Stimulated activated CD8-positive, alpha-beta memory T cell treated with anti-CD3 and anti-CD28 coated beads, Interleukin-7, amount 100 ng/mL, for 1 hour (primary cell): ENCODE measurements at regions not wholly inside any gene's neighbourhood (a gene's known extent, or its start where the extent isn't known, plus 50 kb on each side); places are given as distances from the start of the nearest gene placed in this dataset.

ENCODE experiments used
- DNase-seq, 2 donors: peaks; one replicate each; pipeline ENCODE4 v3.0.0-alpha.2; 2020; ENCODE audit warnings: low read depth in 2 of 2

DNA sequence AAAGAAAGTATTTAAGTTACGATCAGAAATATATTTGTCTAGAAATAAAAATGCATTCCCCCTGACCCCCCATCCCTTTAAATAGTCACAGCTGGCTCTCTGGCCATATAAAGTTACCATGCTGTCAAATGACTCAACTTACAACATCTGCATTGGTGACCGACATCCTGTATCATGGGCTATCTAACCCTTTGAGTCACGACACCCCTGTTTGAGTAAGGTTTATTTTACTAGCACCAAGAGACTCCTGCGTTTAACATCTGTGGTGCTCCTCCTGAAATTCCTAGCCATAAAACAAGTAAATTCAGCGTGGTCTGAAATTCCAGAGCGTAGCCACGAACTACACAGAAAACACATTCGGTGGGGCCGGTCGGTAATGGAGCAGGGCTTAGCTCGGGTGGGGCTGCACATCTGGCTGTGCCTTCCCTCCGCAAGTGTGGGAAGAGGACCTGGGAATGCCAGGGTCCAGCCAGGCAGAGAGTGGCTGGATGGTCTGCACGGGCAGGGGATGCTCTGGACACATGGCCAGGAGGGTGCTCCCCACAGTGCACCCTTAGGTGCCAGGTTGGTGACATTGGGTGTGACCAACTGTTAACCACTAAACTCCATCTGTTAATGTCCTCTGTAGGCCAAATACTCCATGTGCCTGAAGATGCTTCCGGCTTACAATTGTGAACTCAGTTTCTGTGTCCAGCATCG, 53.0 kb upstream of the CLDN14 start:
- DNase-seq: no peak

DNA sequence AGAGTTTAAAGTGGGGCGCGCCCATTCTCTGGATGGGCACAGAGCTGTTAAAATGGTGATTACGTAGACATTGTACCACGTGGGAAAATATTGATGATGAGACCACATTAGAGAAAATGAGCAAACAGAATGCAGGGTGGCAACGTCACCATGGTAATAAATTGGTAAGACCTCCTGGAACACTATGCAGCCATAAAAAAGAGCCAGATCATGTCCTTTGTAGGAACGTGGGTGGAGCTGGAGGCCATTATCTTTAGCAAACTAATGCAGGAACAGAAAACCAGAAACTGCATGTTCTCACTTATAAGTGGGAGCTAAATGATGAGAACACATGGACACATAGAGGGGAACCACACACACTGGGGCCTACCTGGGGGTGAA, 53.5 kb upstream of the CLDN14 start:
- DNase-seq: no peak

DNA sequence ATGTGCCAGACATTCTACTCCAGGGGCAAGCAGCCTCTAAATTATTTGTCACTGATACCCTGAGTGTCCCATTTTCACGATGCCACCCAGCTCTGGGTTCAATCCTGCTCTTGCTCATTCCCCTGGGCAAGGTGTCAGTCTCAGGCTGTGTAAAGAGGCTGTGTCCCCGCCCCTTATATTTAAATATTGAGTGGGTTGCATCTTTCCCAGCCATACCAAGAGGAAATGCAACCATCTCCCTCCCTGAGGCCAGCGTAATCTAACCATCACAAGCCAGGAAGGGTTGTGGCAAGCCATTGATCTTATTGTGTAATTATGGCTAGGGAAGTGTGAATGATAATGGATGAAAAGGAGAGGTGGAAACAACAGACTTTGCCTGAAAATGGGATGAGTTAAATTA, 54.7 kb upstream of the CLDN14 start:
- DNase-seq: no peak

DNA sequence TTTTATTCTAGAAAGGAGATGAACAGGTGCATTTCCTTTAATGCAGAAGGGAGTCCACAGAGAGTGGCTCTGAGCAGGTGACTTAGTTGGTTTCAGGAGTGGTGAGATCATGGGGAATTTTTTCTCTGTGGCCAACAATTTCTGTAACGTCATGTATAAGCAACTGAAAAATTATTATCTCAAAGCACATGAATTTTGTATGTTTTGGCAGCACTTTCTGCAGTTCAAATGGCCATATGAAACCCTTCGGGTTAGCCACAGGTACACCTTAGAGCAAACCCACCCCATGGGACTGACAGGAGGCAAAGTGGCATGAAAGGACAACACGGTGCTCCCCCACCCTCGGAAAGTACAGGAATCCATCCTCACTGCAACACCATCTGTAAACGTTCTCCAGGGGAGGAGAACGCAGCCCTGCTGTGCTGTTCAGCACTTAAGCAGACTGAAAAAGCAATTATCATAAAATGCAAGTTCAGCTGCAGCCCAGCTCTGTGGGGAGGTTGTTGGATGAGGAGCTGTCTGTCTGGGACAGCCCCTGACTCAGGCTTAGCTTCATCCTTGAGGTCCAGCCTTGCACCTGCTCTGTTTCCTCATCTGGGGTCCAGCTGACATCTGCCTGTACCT, 55.8 kb upstream of the CLDN14 start:
- no peak for DNase-seq

DNA sequence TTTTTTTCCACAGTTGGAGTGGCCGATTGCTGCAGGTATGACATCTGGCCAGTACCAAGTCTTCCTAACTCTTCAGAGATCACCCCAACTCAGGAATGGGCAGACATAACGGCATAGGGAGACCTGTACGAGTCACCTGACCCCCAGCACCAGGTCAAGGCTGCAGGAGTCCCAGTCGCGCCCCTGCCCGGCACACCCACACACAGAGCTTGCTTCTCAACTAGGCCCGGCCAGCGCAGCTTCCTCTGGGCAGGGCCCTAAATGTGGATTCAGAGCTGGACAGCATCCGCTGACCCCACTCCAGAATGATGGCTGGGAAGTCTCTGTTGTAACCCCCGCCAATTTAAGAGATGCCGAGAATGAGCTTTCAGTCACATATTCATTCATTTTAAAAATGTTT, 58.8 kb upstream of the CLDN14 start:
- DNase-seq: no peak

DNA sequence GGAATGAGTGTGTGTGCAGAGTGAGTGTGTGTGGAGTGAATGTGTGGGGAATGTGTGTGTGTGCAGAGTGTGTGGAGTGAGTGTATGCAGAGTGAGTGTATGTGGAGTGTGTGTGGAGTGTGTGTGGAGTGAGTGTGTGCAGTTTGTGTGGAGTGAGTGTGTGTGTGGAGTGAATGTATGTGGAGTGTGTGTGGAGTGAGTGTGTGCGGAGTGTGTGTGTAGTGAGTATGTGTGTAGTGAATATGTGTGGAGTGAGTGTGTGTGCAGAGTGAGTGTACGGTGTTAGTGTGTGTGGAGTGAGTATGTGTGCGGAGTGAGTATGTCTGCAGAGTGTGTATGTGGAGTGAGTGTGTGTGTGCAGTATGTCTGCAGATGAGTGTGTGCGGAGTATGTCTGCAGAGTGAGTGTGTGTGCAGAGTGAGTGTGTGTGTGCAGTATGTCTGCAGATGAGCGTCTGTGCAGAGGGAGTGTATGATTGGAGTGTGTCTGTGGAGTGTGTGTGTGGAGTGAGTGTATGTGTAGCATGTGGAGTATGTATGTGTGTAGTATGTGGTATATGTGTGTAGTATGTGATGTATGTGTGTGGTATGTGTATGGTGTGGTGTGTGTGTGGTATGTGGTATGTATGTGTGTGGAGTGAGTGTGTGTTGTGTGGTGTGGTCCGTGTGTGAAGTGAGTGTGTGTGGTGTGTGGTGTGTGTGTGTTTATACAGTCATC, 59.7 kb upstream of the CLDN14 start:
- DNase-seq: no peak

DNA sequence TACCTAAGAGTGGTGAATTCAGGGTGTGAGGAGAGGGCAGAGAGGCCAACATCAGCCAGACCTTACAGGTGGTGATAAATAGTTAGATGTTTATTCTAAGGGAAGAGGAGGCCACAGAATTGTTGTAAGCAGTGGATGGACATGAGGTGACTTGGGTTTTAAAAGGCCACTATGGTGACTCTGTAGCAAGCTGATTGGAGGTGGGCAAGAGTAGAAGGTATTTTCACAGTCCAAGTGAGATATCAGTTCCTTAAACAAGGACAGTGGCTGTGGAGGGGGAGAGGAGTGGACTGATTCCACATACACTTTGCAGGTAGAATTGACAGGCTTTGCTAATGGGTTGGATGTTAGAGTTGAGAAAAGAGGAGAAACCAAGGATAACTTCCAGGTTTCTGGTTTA, 60.8 kb upstream of the CLDN14 start:
- DNase-seq: no peak

DNA sequence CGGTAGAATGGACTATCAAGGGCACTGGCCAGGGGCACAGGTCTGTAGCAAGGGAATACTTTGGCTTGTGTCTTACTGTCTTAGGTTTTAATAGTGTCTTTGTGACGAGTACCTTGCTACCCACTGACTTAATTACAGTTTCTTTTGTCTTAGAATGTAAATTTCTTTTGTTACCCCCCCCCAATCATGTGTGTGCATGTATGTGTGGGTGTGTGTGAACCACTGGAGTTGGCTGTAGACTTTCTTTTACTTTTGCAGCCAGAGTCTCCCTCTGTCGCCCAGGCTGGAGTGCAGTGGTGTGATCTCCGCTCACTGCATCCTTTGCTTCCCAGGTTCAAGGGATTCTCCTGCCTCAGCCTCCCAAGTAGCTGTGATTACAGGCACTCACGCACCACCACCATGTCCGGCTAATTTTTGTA, 61.8 kb upstream of the CLDN14 start:
- no peak for DNase-seq

DNA sequence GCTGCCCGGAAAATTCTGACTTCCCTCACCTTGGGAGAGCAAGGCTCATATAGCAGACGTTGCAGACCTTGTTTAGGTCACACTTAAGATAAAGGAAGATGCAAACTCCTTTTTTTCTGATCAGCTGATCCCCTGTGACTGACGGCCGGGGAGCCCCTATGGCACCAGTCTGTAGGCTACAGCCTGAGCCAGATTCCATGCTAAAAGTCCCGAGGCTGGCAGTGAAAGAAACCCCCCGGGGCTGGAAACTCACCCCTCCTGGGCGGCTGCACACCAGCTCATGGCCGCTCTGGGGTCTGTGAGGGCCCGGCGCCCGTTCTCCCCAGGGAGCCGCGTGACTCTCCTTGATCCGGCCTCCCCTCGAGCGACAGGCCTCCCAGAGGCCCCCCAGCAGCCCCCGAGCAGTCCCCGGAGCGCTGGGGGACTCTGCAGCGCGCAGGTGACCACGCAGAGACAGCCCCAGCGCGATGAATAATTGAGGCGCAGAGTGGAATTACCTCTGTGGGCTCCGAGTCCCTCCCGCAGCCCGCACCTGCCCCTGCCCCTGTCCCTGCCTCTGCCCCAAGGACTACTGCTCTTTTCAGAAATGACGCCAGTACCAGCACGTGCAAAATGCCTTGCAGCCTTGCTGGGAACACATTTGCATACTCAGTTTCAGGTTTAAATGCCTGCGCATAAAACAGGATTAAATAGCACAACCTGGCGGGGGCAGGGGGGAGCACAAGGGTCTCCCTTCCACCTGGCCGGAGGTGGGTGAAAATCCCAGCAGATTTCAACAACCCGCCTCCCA, 62.6 kb upstream of the CLDN14 start:
- DNase-seq: no peak

DNA sequence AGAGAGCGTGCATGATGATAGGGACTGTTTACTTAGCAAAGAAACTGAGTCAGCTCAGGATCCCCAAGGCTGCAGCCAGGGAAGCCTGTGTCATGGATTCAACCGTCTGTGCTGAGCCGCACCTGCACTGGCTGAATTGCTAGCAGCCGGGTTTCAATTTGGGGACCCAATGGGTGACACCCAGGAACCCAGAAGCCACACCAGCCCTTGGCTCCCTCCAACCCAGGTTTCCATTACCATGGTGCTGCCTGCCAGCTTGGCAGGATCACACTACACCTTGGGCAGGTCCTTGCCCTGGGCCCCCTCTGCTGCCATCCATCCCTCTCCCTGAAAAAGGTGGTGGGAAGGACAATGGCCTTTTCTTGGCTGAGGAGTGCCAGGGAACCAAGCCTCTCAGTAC, 64.0 kb upstream of the CLDN14 start:
- DNase-seq: no peak

DNA sequence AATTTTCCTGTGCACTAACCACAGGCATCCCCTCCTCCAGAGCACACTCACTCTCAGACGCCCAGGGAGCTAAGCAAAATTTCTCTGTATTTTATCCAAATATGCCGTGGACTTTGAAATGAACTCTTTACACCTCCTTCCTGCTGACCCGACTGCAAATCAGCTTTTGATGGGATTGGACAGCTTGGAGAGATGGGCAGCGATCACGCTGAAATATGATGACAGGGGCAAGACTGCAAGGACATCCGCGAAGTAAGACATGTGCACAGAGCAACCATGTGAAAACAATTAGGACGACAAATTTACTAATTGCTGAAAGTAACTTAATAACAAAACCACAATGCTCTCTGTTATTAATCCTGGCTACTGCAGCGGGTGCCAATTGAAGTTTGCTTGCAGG, 64.6 kb upstream of the CLDN14 start:
- DNase-seq: no peak

DNA sequence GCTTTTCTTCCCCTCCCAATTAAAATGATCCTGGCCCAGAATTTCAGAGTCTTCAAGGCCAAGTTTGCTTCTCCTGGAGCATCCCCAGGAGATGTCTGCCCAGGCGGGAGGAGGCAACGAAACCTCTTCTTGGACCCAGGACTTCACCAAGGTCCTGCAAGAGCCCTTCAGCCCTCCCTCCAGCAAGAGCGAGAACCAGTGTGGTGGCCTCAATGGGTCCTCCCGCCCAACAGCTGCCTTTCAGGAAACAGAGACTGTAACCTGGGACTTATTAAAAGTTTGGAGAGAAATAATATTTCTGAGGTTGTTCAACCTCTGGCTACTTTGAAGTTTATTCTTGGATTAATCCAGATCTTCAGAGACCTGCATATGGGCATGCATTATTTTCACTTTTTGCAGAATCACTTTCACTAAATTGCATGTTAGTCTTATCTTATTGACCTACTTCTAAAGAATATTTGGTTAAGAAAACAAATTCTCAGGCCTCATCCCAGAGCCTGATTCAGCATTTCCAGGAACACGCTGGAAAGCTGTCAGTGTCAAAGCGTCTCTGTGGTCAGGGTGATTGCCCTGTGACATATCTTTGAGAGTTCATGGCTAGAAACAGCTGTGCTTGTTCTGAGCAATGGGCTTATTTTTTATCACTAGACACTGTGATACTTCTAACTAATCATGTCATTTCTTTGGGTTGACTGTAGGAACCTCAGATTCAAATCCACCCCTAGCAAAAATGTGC, 66.0 kb upstream of the CLDN14 start:
- DNase-seq: no peak

DNA sequence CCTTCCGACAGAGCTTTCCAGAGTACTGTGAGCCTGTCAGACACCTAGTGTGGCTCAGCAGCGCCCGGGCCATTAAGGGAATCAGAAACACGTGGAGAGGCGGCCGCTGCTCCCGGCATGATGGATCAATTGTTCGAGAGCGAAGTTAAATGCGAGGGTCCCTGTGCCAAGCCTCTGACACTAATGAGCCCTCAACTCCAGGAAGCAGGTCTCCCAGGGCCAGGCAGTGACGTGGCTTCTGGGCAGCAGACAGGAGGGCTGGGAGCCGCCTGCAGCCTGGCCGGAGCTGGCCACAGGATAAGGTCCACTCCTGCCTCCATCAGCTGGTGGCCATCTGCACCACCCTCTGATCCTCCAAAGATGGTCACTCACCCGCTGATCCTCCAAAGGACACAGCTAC, 67.5 kb upstream of the CLDN14 start:
- DNase-seq: no peak

DNA sequence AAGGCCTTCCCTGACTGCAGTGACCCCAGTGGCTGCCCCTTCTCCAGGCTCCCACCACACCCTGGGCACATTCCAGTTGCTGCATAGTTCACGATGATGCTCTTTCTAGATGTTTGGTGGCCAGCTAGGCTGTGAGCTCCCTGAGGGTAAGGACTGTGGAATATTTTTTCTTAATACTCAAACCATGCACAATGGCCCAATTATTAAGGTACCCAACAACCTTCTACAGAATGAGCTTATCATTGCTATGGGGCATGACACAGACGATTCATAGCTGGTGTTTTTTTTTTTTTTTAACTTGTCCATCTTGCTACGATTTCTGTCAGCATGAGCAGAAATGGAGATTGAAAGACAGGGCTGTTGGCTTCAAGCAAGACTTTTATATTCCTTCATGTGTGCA, 68.9 kb upstream of the CLDN14 start:
- no peak for DNase-seq

DNA sequence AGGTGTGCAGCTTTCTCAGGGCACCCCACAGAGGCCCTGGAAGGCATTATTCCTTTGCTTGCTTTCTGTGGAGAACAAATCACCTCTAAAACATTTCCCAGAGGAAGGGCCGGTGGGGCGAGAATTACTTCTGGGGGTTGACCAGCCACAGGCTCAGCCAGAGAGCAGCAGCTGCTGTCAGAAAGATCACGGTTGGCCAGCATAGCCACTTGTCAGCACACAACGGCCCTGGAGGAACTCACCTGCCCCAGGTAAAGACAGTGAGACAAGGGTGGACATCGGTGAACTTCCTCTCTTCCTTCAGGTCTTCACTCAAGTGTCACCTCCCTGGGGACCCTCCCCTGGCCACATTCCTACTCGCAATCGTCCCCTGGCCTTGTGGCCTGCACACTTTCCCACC, 69.5 kb upstream of the CLDN14 start:
- DNase-seq: no peak

DNA sequence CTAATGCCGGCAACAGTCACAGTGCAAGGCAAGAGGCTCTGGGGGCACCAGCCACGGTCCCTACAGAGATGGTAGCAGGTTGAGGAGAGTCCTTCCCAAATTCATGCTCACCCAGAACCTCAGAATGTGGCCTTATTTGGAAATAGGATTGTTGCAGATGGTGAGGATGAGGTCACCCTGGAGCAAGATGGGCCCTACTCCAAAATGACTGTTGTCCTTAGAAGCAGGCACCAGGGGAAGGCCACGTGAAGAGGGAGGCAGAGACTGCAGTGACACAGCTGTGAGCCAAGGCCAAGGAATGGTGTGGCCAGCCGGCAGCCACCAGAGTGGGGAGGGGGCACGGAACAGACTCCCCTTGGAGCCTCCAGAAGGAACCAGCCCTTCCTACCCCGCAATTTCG, 70.8 kb upstream of the CLDN14 start:
- no peak for DNase-seq

DNA sequence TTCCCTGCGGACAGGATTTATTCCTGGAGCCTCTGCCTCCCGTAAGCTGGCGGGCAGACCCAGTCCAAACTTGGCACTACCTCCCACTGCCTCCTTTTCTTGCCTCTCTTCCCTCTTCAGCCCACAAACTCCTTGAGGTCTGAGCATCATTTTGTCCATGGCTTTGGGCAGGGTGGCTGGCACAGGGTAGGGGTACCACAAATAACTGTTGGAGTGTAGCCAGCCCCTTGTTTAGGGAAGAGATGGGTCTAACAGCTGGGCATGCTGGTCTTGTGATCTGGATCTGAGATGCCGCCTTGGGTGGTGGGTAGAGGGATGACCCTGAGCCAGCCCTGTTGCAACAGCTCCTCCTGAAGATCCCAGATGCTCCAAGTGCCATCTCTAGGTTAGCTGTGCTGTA, 71.4 kb upstream of the CLDN14 start:
- no peak for DNase-seq

DNA sequence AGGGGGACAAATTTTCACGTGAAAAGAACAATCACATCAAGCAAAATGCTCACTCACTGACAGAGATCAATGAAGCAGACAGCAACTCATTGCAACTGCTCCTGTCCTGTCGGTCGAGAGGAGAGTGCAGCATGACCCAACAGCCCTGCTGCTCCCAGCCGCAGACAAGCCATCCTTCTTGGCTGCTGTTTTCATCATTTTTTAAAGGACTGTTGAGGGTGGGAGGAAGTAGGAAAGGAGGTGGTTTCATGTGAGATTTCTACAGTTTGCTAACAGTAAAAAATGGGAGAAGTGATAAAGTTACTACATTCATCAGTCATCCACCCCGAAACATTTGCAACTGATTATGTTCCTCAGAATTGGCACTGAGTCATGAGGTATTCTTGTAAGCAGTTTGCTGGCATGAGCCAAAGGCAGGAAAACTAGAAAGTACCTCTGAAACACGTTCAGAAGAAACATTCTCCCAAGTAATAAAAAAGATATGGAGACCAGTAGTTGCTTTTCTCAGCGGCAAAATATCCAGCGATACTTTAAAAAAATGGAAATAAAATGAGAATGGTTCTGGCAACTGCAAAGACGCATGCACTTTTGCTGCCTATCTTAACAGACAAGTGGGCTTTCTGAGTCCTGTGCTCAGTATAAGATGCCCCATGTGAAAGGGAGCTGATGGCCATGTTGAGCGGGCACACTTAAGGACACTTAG, 72.0 kb upstream of the CLDN14 start:
- DNase-seq: no peak

DNA sequence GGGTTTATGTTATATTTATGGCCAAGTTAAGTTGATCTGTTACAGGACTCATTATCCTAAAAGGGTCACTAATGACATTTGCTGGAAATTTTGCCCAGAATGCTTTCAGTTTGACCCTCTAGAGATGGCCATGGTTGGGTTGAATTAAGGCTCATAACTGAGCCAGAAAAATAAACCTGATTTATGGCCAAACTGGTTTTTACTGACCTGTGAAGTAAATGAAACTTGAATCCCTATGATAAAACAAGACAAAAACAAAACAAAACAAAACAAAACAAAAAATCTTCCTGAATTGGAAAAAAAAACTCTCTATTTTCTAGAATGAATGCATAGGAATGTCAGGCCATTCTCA, 72.5 kb upstream of the CLDN14 start:
- DNase-seq: no peak

DNA sequence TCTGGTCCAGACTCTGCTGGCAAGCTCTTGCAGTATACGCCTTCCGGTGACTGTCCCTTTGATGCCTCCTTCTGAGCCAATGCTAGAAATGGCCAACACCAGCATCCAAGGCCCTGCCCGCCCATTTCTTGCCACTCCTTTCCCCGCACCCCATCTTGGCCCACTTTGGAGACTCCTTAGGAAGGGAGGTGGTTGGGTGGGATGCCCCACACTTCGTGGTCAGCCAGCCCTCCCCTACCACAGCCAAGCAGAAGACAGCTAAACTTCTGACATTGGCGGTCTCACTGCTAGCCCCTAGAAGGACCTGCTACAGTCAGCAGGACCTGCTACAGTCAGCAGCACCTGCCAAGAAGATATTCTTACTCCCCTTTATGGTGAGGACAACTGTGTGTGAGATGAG, 73.5 kb upstream of the CLDN14 start:
- DNase-seq: no peak

DNA sequence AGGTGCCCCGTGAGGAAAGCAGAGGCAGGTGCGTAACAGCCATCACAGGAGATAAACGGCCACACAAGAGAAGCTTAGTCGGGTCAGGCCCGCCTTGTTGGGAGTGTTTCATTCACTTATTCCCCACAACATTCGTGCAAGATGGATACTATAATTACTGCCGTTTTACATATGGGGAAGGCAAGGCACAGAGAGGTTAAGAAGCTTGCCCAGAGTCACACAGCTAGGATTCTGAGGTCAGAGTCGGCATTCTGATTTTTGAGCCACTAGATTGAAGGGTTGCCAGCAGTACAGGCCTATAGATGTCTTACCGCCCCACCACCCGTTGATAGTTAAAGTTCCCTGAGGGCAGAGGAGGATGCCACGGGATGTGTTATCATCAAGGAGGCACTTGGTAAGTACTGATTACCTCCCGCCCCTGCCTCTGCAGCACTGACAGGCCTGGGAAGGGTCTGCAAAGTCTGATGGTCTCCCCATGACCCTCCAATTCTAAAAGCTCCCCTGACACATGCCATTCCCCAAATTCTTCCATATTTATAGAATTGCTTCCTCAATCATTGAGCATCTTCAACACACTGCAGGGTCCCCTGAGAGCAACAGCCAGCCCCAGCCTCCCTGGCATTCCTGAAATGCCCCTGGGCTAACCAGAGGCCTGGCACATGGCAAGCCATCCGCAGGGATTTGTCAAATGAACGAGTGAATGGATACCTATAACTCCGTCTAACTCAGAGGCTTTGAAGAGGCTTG, 74.7 kb upstream of the CLDN14 start:
- no peak for DNase-seq
